HG02642 (cell line): ENCODE measurements at regions not wholly inside any gene's neighbourhood (a gene's known extent, or its start where the extent isn't known, plus 50 kb on each side); places are given as distances from the start of the nearest gene placed in this dataset.
"Not testable (repeated sequence)": the region's sequence is repeated elsewhere in the genome, so short reads cannot be mapped to it uniquely, and the experiment has no call there.

ENCODE experiments used
- ATAC-seq: cut with Tn5 transposase; IDR thresholded peaks from one replicate; pipeline ENCODE4 v1.9.1; 2021; ENCODE audit warnings: mild to moderate bottlenecking; ENCODE audit not compliant: unreplicated experiment, poor library complexity

DNA sequence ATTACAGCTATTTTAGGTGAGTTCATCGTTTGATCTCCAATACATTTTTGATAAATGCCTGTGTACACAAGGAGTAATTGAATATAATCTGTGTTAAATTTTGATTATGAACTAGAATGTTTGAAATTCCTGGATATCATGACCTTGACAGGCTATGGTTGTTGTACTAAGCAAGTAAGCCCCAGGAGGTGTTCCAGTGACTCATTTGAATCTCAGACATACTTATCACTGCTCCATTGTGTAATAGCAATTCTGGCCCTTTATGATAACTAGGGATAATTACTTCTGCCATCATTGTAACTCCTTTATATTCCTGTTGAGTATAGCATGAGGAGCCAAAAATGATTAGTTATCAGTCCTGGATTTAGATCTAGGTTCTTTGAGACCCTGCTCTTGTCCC lies 1424.6 kb upstream of the ADGRB3 start:
- ATAC-seq: no peak

DNA sequence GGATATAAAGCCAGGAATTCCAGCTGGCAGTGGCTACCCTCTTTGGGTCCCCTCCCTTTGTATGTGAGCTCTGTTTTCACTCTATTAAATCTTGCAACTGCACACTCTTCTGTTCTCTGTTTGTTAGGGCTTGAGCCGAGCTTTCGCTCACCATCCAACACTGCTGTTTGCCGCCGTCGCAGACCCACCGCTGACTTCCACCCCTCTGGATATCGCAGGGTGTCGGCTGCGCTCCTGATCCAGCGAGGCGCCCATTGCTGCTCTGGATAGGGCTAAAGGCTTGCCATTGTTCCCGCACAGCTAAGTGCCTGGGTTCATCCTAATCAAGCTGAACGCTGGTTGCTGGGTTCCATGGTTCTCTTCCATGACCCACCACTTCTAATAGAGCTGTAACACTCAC lies 1433.5 kb upstream of the ADGRB3 start:
- ATAC-seq: no peak

DNA sequence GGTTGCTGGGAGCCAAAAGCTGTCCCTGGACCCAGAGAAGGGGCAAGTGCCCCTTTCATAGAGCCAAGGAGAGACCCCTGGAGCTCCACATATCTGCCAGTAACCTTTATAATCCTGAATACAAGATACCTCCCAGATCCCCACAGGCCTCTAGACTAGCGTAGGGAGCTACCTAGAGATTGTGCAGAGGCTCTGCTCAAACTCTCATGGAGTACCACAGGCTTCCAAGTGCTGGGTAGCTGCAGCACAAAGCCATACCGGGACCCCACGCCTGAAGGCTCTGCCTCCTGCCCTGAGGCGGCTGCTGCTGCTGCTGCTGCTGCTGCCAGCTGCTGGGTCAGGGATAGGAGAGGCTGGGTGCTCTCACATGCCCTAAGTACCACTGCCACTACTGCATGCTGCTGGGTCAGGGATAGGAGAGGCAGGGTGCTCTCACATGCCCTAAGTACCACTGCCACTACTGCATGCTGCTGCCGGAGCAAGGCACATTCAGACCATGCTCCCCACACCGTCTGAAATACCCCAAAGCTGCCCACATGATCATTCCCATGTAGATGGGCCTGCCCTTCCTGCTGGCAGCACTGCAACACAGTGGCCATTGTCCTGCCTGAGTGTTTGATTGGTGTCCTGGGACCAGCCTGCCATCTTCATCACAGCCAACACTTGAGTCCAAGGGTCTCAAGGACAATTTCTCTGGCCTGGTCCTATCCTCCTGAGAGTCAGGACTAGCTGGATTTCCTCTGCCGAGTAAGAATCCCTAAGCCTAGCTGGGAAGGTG lies 1434.3 kb upstream of the ADGRB3 start:
- no peak for ATAC-seq

DNA sequence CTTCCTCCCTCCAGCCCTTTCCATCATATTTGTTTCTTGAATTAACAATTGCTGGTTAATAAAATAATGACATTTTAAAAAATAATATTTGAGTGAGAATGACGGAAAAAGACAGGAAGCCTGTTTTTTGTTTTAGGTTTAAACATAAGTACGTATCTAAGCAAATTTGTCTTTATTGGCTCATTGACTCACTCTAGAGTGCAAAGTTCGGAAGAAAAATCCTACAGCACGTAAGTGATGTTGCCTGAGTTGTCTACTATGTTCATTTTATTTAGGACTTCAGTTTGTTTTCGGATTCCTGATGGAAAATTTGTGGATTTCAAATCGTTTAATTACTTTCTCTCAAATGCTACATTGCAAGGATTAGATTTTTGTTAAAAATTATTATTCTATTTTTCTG lies 1435.7 kb upstream of the ADGRB3 start:
- no peak for ATAC-seq

DNA sequence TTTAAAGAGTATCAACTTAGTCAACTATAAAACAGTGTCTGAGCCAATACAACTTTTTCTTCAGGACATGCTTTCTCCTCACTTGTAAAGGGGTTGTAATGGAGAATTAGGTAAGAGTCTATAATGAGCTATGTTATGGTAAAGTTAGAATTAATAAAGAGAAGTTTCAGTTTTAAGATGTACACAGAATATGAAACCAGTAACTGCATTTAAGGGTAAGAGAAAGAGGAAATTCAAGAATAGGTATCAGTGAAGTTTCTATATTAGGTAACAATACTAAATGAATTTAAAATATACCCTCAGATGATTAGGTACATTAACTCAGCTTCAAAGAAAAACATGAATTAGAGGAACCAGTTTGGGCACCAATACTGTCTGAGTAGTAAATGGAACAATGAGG lies 1444.3 kb upstream of the ADGRB3 start:
- no peak for ATAC-seq

DNA sequence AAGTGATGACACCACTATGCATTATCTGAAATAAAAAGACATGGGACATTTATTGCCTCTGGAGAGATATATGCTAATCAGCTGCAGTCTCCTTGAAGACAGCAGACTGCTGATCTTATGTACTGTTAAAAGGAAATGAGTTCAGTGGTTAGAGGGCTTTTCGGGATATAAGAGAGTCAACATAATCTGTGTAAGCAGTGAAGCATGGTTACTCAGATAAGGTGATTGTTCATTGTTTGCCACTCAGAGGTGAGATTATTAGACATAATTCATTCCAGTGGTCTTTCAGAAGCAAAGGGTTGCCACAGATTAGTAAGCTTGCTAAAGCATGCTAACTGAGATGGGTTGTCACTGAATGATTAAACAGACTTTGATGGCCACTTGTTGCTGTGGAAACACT lies 1450.7 kb upstream of the ADGRB3 start:
- no peak for ATAC-seq

DNA sequence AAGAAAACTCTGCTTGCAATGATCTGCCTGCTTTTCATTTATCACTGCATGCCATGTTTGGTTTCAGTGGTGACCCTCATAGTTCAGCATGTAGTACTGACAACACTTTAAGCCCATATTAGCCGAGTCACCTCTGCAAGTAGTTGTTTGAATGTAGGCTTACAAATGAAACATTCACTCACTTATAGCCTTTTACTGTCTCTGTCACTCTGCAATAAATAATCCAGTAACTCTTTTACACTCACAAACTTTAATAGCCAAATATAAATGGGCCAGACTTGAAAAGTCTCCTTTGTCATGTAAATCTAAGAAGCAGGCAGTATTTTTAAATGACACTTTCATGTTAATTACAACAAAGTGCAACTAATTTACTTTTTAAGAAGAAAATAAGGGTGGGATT lies 1460.0 kb upstream of the ADGRB3 start:
- no peak for ATAC-seq

DNA sequence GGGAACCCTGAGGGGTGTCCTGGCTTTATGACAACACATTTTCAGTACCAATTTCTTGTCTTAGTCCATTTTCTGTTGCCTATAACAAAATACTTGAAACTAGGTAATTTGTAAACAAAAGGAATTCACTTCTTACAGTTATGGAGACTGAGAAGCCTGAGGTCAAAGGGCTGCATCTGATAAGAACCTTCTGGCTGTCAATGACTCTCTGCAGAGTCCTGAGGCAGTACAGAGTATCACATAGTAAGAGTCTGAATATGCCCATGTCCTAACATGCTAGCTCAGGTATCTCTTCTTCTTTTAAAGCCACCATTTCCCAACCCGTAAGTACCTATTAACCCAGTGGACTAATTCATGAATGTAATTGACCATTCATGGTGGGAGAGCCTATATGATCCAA lies 1458.6 kb upstream of the EYS start:
- ATAC-seq: no peak

DNA sequence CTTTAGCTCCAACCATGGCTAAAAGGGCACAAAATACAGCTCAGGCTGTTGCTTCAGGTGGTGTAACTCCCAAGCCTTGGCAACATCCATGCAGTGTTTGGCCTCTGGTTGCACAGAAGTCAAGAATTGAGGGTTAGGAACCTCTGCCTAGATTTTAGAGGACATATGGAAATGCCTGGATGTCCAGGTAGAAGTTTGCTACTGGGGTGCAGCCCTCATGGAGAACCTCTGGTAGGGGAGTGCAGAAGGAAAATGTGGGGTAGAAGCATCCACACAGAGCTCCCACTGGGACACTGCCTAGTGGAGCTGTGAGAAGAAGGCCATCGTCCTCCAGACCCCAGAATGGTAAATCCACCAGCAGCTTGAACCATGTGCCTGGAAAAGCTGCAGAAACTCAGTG lies 1453.8 kb upstream of the EYS start:
- ATAC-seq: no peak

DNA sequence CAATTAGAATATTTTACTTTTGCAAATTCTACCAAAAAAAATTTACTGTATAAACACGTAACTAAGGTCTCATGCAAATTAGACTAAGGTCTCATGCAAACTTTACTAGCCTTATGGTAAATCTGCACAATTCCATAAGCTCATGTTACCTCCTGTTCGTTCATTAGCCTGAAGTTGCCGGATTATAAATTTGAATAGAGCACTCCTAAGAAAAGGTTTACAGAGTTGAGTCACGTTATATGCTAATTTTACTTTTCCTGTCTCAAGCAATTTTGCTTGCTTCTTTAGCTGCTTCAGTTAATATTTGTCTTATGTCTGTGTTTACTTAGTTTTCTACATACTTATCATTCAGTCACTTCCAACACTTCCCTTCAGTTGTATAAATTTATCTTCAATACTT lies 1434.0 kb upstream of the EYS start:
- ATAC-seq: no peak

DNA sequence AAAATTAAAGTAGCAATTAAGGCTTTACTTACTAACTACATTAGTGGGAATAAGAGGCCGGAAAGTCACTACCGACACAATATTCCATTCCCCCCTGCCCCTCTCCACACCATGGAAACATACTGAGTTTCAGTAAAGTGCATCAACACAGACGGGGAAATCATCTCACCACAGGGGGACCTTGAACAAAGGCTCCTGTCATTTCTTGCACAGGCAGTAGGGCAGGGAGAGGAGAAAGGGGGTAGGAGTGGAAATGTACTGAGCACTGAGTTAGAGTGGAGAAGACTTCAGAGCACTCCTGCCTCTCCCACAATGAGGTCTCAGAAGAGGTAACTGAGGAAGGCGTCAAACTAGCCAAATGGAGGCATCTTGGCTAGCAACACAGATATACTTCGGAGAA lies 1426.9 kb upstream of the EYS start:
- no peak for ATAC-seq

DNA sequence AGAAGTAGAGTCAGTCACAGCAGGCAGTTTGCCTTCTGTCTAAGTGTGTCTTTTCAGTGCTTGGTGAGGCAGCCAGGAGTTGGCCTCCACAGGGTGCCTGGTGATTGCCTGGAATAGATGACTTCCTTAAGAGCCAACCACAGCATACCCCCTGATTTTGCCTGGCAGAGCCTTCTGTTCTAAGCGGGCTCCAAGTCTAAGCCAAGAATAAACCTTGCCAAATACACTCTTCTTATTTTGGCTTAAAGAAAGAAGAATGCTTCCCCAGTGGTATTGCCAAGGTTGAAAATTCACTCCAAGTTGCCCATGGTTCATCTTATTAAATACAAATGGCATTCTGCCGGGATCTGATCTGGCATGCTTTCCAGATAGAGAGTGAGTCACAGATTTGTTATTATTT lies 1424.8 kb upstream of the EYS start:
- ATAC-seq: no peak

DNA sequence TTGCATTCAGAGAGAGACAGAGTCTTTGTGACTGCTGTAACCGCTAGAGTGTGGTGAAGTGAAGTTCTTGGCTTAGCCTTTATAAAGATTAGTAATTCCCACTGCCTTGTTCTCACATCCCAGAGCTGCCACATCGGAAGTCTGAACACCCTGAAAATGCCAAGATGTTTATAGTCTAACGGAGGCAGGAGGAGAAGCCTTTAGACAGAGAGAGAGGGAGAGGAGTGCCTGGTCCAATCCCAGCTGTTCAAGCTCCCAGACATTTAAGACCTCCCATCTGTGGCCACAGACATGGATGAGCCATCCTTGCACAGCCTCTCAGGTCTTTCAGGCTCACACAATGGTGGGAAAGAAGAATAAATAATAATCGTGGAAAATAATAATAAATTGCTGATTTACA lies 1422.8 kb upstream of the EYS start:
- no peak for ATAC-seq

DNA sequence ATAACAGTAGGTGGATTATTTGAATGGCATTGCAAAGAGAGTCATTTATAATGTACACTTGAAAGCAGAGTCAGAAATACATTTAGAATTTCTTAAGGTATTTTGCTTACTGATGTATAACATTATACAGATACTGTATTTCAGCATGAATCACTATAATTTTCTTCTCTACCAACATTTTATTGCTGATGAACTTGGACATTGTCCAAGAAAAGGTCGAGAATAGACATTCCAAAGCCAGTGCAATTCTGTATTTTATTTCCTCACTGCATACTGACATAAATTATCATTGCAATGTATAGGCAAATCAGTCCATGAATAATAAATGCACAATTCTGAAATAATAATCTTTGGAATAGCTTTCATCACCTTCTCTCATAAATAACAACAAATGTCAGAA lies 1420.0 kb upstream of the EYS start:
- ATAC-seq: no peak

DNA sequence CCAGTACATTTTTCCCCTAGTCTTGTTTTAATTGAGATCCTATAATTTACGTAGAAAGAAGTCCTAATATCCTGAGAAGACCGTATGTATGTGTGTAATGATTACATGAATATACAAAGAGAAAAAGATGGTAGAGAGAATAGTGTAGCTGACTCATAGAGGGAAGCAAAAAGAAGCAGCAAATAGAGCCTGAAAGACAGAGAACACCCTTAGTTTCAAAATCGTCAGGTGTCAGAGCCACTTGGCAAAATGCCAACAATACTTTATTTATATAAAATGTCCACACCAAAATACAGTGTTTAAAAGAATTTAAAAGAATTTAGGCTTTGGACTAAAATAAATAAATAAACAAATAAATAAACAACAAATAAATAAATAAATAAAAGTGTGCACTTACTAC lies 1414.1 kb upstream of the EYS start:
- ATAC-seq: no peak

DNA sequence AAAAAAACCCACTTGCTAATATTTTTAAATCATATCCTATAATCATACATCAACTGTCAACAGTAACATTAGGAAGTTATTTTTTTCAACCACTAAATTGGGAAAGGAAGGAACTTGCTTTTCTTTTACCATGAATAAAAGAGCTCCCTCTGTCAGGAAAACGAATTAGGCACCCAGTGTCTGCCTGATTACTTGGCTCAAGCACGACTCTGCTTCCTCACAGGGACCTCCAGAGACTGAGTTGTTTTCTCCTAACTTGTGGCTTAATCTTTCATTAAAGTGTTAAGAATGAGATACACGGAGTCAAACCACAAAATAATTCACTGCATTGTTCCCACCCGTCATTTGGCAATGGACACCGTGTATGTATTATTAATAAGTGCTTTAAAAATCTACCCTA lies 1405.1 kb upstream of the EYS start:
- no peak for ATAC-seq

DNA sequence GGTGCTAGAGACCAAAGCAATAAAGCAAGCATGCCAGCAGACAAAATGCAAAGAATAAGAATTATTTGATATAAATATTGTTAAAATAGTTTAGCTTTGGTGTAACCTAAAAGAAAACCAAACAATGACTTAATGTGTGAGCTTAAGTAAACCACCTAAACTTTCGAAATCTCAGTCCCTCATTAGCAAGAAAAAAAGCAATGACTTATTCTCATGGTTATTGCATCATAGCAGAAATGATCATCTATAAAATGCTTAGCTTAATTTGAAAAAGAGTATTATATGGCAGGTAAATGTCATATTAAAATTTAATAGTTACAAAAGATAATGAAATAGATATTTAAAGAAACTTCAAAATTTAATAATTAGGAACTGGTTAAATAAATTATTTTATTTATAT lies 1395.7 kb upstream of the EYS start:
- no peak for ATAC-seq

DNA sequence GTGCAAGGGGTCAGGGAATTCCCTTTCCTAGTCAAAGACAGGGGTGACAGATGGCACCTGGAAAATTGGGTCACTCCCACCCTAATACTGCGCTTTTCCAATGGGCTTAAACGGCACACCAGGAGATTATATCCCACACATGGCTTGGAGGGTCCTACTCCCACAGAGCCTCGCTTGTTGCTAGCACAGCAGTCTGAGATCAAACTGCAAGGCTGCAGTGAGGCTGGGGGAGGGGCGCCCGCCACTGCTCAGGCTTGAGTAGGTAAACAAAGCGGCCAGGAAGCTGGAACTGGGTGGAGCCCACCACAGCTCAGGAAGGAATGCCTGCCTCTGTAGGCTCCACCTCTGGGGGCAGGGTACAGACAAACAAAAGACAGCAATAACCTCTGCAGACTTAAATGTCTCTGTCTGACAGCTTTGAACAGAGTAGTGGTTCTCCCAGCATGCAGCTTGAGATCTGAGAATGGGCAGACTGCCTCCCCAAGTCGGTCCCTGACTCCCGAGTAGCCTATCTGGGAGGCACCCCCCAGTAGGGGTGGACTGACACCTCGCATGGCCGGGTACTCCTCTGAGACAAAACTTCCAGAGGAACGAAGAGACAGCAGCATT lies 1388.7 kb upstream of the EYS start:
- not testable (repeated sequence) for ATAC-seq

DNA sequence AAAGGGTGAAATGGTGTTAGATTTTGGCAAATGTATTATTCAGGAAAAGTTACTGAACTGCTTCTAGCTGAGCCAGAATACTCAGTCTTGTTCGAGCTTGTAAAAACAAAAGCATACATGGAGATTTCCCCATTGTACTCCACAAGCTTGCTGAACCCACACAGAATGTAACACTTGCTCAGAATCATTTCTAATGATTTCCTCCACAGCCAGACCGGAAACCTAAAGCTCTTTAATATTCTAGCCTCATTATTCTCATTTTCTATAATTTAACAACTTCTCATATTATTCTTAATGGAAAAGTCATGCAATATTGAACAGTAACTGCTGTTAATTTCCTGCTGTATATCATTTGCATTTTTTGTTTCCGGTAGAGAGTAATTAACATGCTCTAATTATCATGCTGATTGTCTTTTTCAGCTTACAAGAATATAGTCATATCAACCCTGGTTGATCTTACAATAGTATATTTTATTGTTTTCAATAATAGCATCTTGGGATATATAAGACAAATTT lies 1387.5 kb upstream of the EYS start:
- ATAC-seq: no peak

DNA sequence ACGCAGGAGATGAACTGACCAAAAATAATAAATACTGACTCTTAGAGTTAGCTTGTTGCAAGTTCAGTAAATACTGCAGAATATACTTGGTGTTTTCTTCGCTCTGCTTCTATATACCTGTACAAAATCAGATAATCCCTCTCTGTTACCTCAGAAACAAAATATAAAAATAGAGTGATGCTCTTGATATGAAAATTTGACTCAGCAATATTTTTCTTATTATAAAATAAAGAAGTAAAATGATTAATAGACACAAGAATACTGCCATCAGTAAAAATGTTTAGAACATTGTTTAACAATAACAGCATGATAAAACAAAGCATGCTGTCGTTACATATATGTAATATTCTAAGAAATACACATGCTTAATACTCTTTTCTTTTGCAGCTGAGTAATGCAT lies 1366.9 kb upstream of the EYS start:
- ATAC-seq: no peak

DNA sequence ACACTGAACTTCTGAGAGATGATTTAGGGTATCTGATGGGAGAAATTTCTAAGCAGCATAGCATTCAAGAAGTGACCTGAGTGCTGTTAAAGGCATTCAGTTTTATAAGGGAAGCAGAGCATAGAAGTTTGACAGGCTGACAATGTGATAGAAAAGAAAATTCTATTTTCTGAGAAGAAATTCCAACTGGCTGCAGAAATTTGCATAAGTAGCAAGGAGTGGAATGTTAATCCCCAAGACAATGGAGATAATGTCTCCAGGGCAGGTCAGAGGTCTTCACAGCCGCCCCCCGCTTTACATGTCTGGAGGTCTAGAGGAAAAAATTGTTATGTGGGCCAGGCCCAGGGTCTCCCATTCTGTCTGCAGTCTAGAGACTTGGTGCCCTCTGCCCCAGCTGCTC lies 1361.8 kb upstream of the EYS start:
- ATAC-seq: no peak

DNA sequence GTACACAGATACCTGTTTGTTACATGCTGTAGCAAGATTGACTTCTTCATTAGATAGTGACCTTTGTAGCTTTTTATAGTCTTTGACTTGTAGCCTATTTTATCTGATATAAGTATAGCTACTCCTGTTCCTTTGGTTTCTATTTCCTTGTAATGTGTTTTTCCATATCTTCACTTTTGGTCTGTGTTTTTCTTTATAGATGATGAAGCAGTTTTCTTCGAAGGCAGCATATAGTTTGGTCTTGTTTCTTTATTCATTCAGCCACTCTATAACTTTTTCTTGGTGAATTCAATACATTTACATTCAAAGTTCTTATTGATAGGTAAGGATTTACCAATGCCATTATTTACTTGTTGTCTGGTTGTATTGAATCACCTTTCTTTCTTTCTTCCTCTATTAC lies 1357.3 kb upstream of the EYS start:
- no peak for ATAC-seq
